OCI-LY7 (cell line): ENCODE measurements at regions not wholly inside any gene's neighbourhood (a gene's known extent, or its start where the extent isn't known, plus 50 kb on each side); places are given as distances from the start of the nearest gene placed in this dataset.

Experiments used
- BruUV-seq: library from RNA; stranded (reverse); fragments of 400-500 nt; replicated peaks from 2 replicates; lab custom pipeline; 2021; lab: Mats Ljungman, UMichigan
- CTCF ChIA-PET: fragments of 300-600 bp; sonication (Branson Sonifier 250); formaldehyde crosslinking; loops from one replicate; lab custom pipeline; 2022; ENCODE audit warnings: antibody characterized with exemption; ENCODE audit not compliant: unreplicated experiment; lab: Charles Lee
- POLR2A ChIA-PET: fragments of 300-600 bp; sonication (Branson Sonifier 250); formaldehyde crosslinking; loops from one replicate; lab custom pipeline; 2022; ENCODE audit warnings: antibody characterized with exemption; lab: Charles Lee
- DNase-seq: peaks from one replicate; pipeline ENCODE4 v3.0.0-alpha.2; 2015; ENCODE audit warnings: low spot score
- H2AFZ ChIP-seq: fragments of 200-600 bp; sonication (generic), shearing (Covaris generic); 2 replicates; pipeline ENCODE4 v1.6.1; 2014; ENCODE audit warnings: mild to moderate bottlenecking, antibody characterized with exemption, low read length, moderate library complexity
- H3K27ac ChIP-seq: fragments of 200-600 bp; sonication (generic); 2 replicates; pipeline ENCODE4 v1.5.1; 2014; ENCODE audit warnings: mixed run types, low read depth, mild to moderate bottlenecking, moderate library complexity, low read length, inconsistent platforms; ENCODE audit not compliant: poor library complexity, severe bottlenecking
- H3K36me3 ChIP-seq: fragments of 200-600 bp; sonication (generic); 2 replicates; pipeline ENCODE4 v1.6.1; 2014; ENCODE audit warnings: mild to moderate bottlenecking, antibody characterized with exemption, low read length, moderate library complexity, mixed read lengths; ENCODE audit not compliant: insufficient read depth
- H3K4me1 ChIP-seq: fragments of 200-600 bp; sonication (generic); 2 replicates; pipeline ENCODE4 v1.5.1; 2014; ENCODE audit warnings: mild to moderate bottlenecking, low read length; ENCODE audit not compliant: insufficient read depth, poor library complexity, severe bottlenecking
- H3K4me2 ChIP-seq: fragments of 200-600 bp; sonication (generic); 2 replicates; pipeline ENCODE4 v1.6.1; 2014; ENCODE audit warnings: mild to moderate bottlenecking, low read length
- H3K4me3 ChIP-seq: fragments of 200-600 bp; sonication (generic); 2 replicates; pipeline ENCODE4 v1.5.1; 2014; ENCODE audit warnings: mild to moderate bottlenecking, low read depth, low read length; ENCODE audit not compliant: poor library complexity, severe bottlenecking
- H3K79me2 ChIP-seq: fragments of 200-600 bp; sonication (generic); 2 replicates; pipeline ENCODE4 v1.6.1; 2016; ENCODE audit warnings: low read depth, mild to moderate bottlenecking, low read length, moderate library complexity, mixed read lengths; ENCODE audit not compliant: insufficient read depth
- H3K9me2 ChIP-seq: fragments of 200-600 bp; sonication (generic); 2 replicates; pipeline ENCODE4 v1.6.1; 2016; ENCODE audit warnings: mild to moderate bottlenecking, low read length, mixed read lengths; ENCODE audit not compliant: insufficient read depth
- H3K9me3 ChIP-seq: fragments of 200-600 bp; sonication (generic); 2 replicates; pipeline ENCODE4 v1.6.1; 2014; ENCODE audit warnings: mild to moderate bottlenecking, mixed run types, low read length, mixed read lengths
- H4K20me1 ChIP-seq: fragments of 200-600 bp; sonication (generic); 2 replicates; pipeline ENCODE4 v1.6.1; 2014; ENCODE audit warnings: mild to moderate bottlenecking, antibody characterized with exemption, low read length, moderate library complexity, mixed read lengths; ENCODE audit not compliant: insufficient read depth
- EZH2phosphoT487 ChIP-seq: fragments of 200-600 bp; sonication (generic); IDR thresholded peaks from 2 replicates; pipeline ENCODE4 v1.6.1; 2018; ENCODE audit warnings: low read depth, borderline replicate concordance, mild to moderate bottlenecking, mixed run types, antibody characterized with exemption, low read length, moderate library complexity, mixed read lengths
- intact Hi-C: fragments of 100-400 bp; cut with micrococcal nuclease; formaldehyde crosslinking; loops from one replicate; pipeline ENCODE4 v1.10.0; 2022; ENCODE audit not compliant: unreplicated experiment
- TF ChIP-seq, protein P1 (sequence below): fragments of 200-600 bp; sonication (generic); conservative IDR thresholded peaks from 2 replicates; pipeline ENCODE4 v1.5.1; 2014; ENCODE audit warnings: mild to moderate bottlenecking, antibody characterized with exemption, low read length, moderate library complexity, mixed read lengths

DNA sequence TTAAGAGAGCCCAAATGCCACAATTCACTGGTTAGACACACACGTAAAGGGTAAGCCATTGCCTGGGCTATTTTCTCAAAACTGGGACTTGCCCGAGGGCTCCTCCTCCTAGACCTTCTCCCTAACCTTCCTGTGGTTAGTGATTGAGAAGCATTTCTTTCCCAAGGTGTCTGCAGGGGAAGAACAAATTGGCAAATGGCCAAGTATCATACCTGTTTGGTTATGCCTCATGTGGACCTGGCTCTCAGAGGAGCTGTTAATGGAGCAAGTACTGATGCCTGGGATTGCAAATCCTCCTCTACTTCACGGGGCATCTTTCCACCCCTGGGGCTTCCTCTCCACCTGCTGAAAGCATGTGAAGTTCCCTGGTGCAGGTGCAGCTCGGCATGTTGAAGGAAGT lies 187.5 kb upstream of the CYRIA start:
- H3K4me1 ChIP-seq: no peaks in the 10 kb centered on the region
- H3K79me2 ChIP-seq: no peaks in the 10 kb centered on the region
- ChIA-PET POLR2A (no interaction called here), CTCF (no interaction called here)
- H3K36me3 ChIP-seq: no peaks in the 10 kb centered on the region
- H4K20me1 ChIP-seq: no peaks in the 10 kb centered on the region
- H3K27ac ChIP-seq: no peak overlapping the region
- no peak overlapping the region for H2AFZ ChIP-seq
- no peaks in the 10 kb centered on the region for H3K9me3 ChIP-seq
- DNase-seq: no peak
- no peaks in the 10 kb centered on the region for H3K9me2 ChIP-seq
- no peak overlapping the region for H3K4me2 ChIP-seq
- H3K4me3 ChIP-seq: no peak overlapping the region
- intact Hi-C loops: no loop called here
- TF ChIP-seq, protein P1, sequence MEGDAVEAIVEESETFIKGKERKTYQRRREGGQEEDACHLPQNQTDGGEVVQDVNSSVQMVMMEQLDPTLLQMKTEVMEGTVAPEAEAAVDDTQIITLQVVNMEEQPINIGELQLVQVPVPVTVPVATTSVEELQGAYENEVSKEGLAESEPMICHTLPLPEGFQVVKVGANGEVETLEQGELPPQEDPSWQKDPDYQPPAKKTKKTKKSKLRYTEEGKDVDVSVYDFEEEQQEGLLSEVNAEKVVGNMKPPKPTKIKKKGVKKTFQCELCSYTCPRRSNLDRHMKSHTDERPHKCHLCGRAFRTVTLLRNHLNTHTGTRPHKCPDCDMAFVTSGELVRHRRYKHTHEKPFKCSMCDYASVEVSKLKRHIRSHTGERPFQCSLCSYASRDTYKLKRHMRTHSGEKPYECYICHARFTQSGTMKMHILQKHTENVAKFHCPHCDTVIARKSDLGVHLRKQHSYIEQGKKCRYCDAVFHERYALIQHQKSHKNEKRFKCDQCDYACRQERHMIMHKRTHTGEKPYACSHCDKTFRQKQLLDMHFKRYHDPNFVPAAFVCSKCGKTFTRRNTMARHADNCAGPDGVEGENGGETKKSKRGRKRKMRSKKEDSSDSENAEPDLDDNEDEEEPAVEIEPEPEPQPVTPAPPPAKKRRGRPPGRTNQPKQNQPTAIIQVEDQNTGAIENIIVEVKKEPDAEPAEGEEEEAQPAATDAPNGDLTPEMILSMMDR: no peak
- no peak for TF ChIP-seq EZH2phosphoT487
- no TSS peak for BruUV-seq

GRCh38 chr2:16852651-16853050 lies 187.0 kb upstream of the CYRIA start:
- intact Hi-C loops: no loop called here
- no peak overlapping the region for H3K27ac ChIP-seq
- no peaks in the 10 kb centered on the region for H3K4me1 ChIP-seq

DNA sequence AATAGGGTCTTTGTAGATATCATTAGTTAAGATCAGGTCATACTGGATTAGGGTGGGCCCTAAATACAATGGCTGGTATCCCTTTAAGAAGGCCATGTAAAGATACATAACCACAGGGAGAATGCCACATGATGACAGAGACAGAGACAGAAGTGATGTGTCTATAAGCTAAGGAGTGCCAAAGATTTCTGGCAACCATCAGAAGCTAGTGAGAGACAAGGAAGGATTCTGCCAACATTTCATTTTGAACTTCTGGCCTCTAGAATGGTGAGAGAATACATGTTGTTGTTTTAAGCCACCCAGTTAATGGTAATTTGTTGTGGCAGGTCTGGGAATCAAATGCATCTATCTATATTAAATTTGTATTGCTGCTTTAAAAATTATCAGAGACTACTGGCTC lies 185.5 kb upstream of the CYRIA start:
- Histone ChIP-seq H3K36me3 (no peaks in the 10 kb centered on the region), H3K4me1 (no peaks in the 10 kb centered on the region), H2AFZ (no peak overlapping the region), H3K9me3 (no peaks in the 10 kb centered on the region), H4K20me1 (no peaks in the 10 kb centered on the region), H3K4me3 (no peak overlapping the region), H3K9me2 (no peaks in the 10 kb centered on the region), H3K79me2 (no peaks in the 10 kb centered on the region), H3K27ac (no peak overlapping the region), H3K4me2 (no peak overlapping the region)
- ChIA-PET POLR2A (no interaction called here), CTCF (no interaction called here)
- no TSS peak for BruUV-seq
- no peak for TF ChIP-seq EZH2phosphoT487
- TF ChIP-seq, protein P1: no peak
- intact Hi-C loops: no loop called here
- DNase-seq: no peak

More at GRCh38 chr2:16852651-16853050, 187.0 kb upstream of the CYRIA start:
- Histone ChIP-seq H2AFZ (no peak overlapping the region), H3K4me2 (no peak overlapping the region), H3K36me3 (no peaks in the 10 kb centered on the region), H3K79me2 (no peaks in the 10 kb centered on the region), H3K9me3 (no peaks in the 10 kb centered on the region), H4K20me1 (no peaks in the 10 kb centered on the region), H3K4me3 (no peak overlapping the region), H3K9me2 (no peaks in the 10 kb centered on the region)
- TF ChIP-seq, protein P1: no peak
- no peak for TF ChIP-seq EZH2phosphoT487
- CTCF ChIA-PET: no interaction called here
- DNase-seq: no peak
- POLR2A ChIA-PET: interaction anchor here (1.0 kb wide), 1 partner anchor 12 kb away, joined by 3 read pairs; no protein-coding TSS in a partner anchor
- no TSS peak for BruUV-seq
